Colonic mucosa (tissue), 4 donors: ENCODE measurements at regions not wholly inside any gene's neighbourhood (a gene's known extent, or its start where the extent isn't known, plus 50 kb on each side); places are given as distances from the start of the nearest gene placed in this dataset.

Source experiments
- DNase-seq: peaks from one replicate; pipeline ENCODE4 v3.0.0-alpha.2; 2020
- H3K27ac ChIP-seq: fragments of 200-600 bp; one replicate; pipeline ENCODE4 v1.8.0; 2021
- H3K27me3 ChIP-seq: fragments of 200-600 bp; one replicate; pipeline ENCODE4 v1.8.0; 2021
- H3K36me3 ChIP-seq: fragments of 200-600 bp; one replicate; pipeline ENCODE4 v1.8.0; 2021
- H3K4me1 ChIP-seq: fragments of 200-600 bp; one replicate; pipeline ENCODE4 v1.8.0; 2021; ENCODE audit warnings: mild to moderate bottlenecking
- H3K4me3 ChIP-seq: fragments of 200-600 bp; one replicate; pipeline ENCODE4 v1.8.0; 2021
- H3K9ac ChIP-seq, 2 donors: one replicate each; pipeline ENCODE4 v1.7.0; 2013; ENCODE audit warnings: control low read depth in 2 of 2, low read depth in 2 of 2, low read length in 2 of 2
- H3K9me3 ChIP-seq: fragments of 200-600 bp; one replicate; pipeline ENCODE4 v1.8.0; 2021
- CTCF ChIP-seq: fragments of 200-600 bp; IDR thresholded peaks from one replicate; pipeline ENCODE4 v1.8.0; 2022; ENCODE audit warnings: antibody characterized with exemption, mild to moderate bottlenecking
- intact Hi-C: fragments of 100-400 bp; cut with DNase I; formaldehyde crosslinking; loops from one replicate; pipeline ENCODE4 v1.14.1; 2022
- donor health status: healthy.
- donor health status: DM: no; HTN: no; CAD: no.
- donor health status: DM: no; HTN: no; CAD: no.

DNA sequence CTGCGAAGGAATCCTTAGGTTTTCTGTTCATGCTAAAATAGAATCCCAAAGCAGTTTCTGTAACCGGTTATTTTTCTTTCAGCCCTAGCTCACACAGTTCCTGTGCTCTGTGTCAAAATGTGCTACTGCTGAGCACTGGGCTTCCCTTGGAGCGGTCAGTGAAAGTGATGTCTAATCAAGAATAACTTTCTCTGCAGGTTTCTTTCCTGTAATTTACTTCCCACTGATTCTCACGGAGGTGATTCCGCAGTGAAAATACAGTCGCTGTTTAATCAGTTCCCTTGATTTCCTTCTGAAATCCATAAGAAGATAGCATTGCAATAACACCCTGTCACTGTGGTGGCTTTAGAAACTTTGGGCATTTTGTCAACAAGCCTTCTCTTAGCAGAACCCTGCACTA is 112.0 kb upstream of the ISL1 start:
- no peak for TF ChIP-seq CTCF
- H3K9ac ChIP-seq: no peak overlapping the region
- H3K4me1 ChIP-seq: no peaks in the 10 kb centered on the region
- DNase-seq: no peak
- H3K36me3 ChIP-seq: no peaks in the 10 kb centered on the region
- intact Hi-C loops: no loop called here
- no peak overlapping the region for H3K27ac ChIP-seq
- H3K4me3 ChIP-seq: no peak overlapping the region
- H3K9me3 ChIP-seq: no peaks in the 10 kb centered on the region
- H3K27me3 ChIP-seq: no peaks in the 10 kb centered on the region

- H3K9me3 ChIP-seq: no peaks in the 10 kb centered on the region
- no peak for DNase-seq
- no peaks in the 10 kb centered on the region for H3K4me1 ChIP-seq
- no peak overlapping the region for H3K4me3 ChIP-seq
- intact Hi-C loops: no loop called here
- no peak overlapping the region for H3K9ac ChIP-seq
- H3K27ac ChIP-seq: no peak overlapping the region
- no peaks in the 10 kb centered on the region for H3K36me3 ChIP-seq
- H3K27me3 ChIP-seq: no peaks in the 10 kb centered on the region
- no peak for TF ChIP-seq CTCF
Measured at GRCh38 chr5:51273021-51273420, 110.2 kb upstream of the ISL1 start.

GRCh38 chr5:51273871-51274270 is 109.4 kb upstream of the ISL1 start:
- no peak overlapping the region for H3K27ac ChIP-seq
- H3K9ac ChIP-seq: no peak overlapping the region
- H3K9me3 ChIP-seq: no peaks in the 10 kb centered on the region
- DNase-seq: no peak
- intact Hi-C loops: no loop called here
- no peaks in the 10 kb centered on the region for H3K4me1 ChIP-seq
- no peak for TF ChIP-seq CTCF
- H3K27me3 ChIP-seq: no peaks in the 10 kb centered on the region
- H3K4me3 ChIP-seq: no peak overlapping the region
- H3K36me3 ChIP-seq: no peaks in the 10 kb centered on the region

- Histone ChIP-seq H3K4me1 (no peaks in the 10 kb centered on the region), H3K27me3 (no peaks in the 10 kb centered on the region), H3K9me3 (no peaks in the 10 kb centered on the region), H3K9ac (no peak overlapping the region), H3K36me3 (no peaks in the 10 kb centered on the region), H3K27ac (no peak overlapping the region), H3K4me3 (no peak overlapping the region)
- intact Hi-C loops: no loop called here
- no peak for DNase-seq
- no peak for TF ChIP-seq CTCF
Measured at GRCh38 chr5:51275428-51275827, 107.8 kb upstream of the ISL1 start.

DNA sequence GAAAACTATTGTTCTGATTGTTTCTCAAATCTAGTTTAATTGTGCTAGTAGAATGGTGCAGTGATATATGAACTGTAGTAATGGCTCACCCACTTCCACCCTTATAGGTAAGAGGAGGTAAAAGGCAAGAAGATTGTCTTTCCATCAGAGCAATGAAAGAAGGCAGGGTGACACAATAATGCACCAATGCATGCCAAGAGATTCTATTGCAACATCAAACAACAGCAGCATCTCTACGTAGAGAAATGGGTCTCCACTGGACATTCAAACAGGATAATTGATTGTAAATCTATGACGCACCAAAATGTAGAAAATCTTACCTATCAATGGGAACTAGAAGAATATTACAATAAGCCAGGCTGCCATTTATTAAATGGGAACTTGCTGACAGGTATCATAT is 107.0 kb upstream of the ISL1 start:
- no peak for TF ChIP-seq CTCF
- no peaks in the 10 kb centered on the region for H3K4me1 ChIP-seq
- intact Hi-C loops: no loop called here

GRCh38 chr5:51278539-51278938 is 104.7 kb upstream of the ISL1 start:
- intact Hi-C loops: no loop called here
- Histone ChIP-seq H3K9ac (no peak overlapping the region), H3K27ac (no peak overlapping the region), H3K9me3 (no peaks in the 10 kb centered on the region), H3K4me1 (no peaks in the 10 kb centered on the region), H3K27me3 (no peaks in the 10 kb centered on the region), H3K36me3 (no peaks in the 10 kb centered on the region), H3K4me3 (no peak overlapping the region)
- TF ChIP-seq CTCF: no peak
- no peak for DNase-seq

More for the DNA sequence above, 107.0 kb upstream of the ISL1 start:
- H3K9me3 ChIP-seq: no peaks in the 10 kb centered on the region
- H3K36me3 ChIP-seq: no peaks in the 10 kb centered on the region
- H3K27ac ChIP-seq: no peak overlapping the region
- DNase-seq: no peak
- H3K4me3 ChIP-seq: no peak overlapping the region
- no peaks in the 10 kb centered on the region for H3K27me3 ChIP-seq
- no peak overlapping the region for H3K9ac ChIP-seq
